Stimulated activated effector memory CD8-positive, alpha-beta T cell treated with anti-CD3 and anti-CD28 coated beads, Interleukin-12 subunit alpha, Interleukin-12 subunit beta, amount 100 ng/mL, for 72 hours (primary cell): ENCODE measurements at regions not wholly inside any gene's neighbourhood (a gene's known extent, or its start where the extent isn't known, plus 50 kb on each side); places are given as distances from the start of the nearest gene placed in this dataset.

Source experiments
- ATAC-seq: fragments of 150-1000 bp; cut with Tn5 transposase; 2 replicates; pipeline ENCODE4 v1.10.0; 2021
- DNase-seq, 2 donors: peaks; one replicate each; pipeline ENCODE4 v3.0.0; 2021 to 2022; ENCODE audit warnings: low spot score in 2 of 2
- H3K27ac Mint-ChIP-seq: one replicate; pipeline ENCODE4 v1.8.0; 2022; ENCODE audit warnings: mild to moderate bottlenecking, mixed read lengths
- H3K36me3 Mint-ChIP-seq: one replicate; pipeline ENCODE4 v1.8.0; 2022; ENCODE audit warnings: mild to moderate bottlenecking, mixed read lengths
- H3K4me1 Mint-ChIP-seq: one replicate; pipeline ENCODE4 v1.8.0; 2022; ENCODE audit warnings: mixed read lengths
- H3K4me3 Mint-ChIP-seq: one replicate; pipeline ENCODE4 v1.8.0; 2022; ENCODE audit warnings: mild to moderate bottlenecking, mixed read lengths
- H3K9me3 Mint-ChIP-seq: one replicate; pipeline ENCODE4 v1.8.0; 2022; ENCODE audit warnings: mixed read lengths

DNA sequence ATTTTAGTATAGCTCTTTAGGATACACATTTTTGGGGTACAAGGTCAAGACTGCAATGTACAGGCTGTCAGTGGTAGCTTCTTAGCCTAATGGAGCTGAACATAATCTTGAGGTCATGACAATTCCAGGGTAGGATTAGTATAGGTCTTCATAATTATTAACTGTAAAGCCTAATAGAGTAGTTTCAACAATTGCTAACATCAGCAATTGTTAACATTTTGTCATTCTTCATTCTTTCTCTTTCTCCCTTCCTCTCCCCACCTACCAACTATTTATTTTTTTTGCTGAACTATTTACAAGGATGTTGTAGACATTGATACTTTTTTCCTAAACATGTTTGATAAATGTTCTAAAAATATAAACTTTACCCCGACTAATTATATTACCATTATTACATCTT is 461.3 kb upstream of the DCC start:
- ATAC-seq (no peak), DNase-seq (no peak)
- Mint-ChIP-seq H3K4me1 (no peaks in the 10 kb centered on the region), H3K27ac (no peak overlapping the region), H3K4me3 (no peak overlapping the region), H3K9me3 (peaks cover 12% of the 10 kb centered on the region), H3K36me3 (no peaks in the 10 kb centered on the region)

DNA sequence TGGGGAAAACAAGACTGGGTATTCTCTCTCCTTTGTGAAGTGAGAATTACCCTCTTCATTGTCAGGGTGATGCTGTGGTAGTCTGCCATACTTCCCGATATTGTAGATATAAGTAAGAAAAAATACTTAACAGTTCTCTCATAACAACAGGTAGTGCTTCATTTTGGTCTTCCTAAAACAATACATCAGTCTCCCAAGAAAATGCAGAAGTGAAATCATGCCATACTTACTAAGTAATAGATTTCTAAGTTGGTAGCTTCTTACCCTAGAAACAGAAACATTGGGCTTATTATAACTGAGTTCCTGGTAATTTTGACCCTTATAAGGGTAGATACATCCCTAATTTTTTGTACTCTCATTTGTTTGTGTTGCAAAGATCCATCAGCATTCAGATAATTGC is 460.7 kb upstream of the DCC start:
- Mint-ChIP-seq H3K36me3 (no peaks in the 10 kb centered on the region), H3K9me3 (peaks cover 12% of the 10 kb centered on the region), H3K4me3 (no peak overlapping the region), H3K27ac (no peak overlapping the region), H3K4me1 (no peaks in the 10 kb centered on the region)
- no peak for DNase-seq
- ATAC-seq, result no peak

DNA sequence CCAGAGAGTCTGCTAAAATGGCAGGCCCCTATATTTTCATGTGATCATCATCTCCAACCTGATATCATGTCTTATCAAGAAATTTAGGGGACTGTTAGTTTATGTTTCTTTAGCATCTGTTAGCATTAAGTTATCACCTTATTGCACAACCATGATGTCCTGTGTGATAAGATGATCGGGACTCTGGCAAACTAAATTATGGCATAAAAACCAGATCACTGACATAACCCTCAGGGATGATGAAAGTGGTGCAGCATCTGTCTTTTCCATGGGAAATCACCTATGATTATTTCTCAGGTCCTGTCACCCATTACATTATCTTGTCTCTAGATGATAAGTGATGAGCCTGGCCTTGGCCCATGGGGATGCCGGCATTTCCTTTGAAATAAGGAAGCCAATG is 458.6 kb upstream of the DCC start:
- Mint-ChIP-seq H3K9me3 (peaks cover 2% of the 10 kb centered on the region), H3K4me1 (no peaks in the 10 kb centered on the region), H3K27ac (no peak overlapping the region), H3K4me3 (no peak overlapping the region), H3K36me3 (no peaks in the 10 kb centered on the region)
- no peak for DNase-seq
- no peak for ATAC-seq

DNA sequence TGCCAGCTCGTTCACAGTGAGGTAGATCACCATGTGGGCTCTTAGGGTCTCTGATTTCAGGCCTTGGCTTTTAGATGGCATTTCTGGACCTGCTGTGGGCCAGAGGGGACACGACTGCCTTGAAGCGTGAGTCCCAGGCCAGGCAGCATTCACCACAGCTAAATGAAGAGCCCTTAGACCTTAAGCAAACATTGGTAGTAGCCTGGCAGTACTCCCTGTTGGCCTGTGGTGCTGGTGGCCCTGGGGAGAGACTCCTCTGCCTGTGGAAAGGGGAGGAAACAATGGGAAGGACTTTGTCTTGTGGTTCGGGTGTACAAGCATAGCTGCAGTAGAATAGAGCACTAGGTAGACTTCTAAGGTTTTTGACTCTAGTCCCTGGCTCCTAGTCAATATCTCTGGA is 456.0 kb upstream of the DCC start:
- Mint-ChIP-seq H3K36me3 (no peaks in the 10 kb centered on the region), H3K27ac (no peak overlapping the region), H3K4me1 (no peaks in the 10 kb centered on the region), H3K4me3 (no peak overlapping the region), H3K9me3 (peaks cover under 1% of the 10 kb centered on the region)
- DNase-seq (no peak), ATAC-seq (no peak)

DNA sequence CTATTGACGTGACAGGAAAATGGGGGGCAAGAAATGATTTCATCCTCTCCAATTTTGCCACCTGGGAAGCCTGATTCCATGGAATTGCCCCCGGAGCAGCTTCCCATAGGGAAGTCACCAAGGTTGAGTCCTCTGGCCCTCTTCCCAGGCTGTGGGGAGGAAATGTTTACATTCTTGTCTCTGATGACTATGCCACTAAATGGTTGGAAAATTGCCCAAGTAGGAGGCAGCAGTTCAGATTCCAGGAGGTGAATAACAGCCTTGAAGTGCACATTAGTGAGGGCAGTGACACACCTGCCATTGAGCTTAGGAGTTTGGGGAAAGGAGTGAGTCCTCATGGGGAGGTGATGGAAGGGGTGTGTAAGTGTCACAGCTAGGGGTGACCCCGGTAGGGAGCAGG is 449.2 kb upstream of the DCC start:
- no peak for DNase-seq
- ATAC-seq, result no peak
- Mint-ChIP-seq H3K4me1 (no peaks in the 10 kb centered on the region), H3K9me3 (peaks cover 4% of the 10 kb centered on the region), H3K27ac (no peak overlapping the region), H3K36me3 (no peaks in the 10 kb centered on the region), H3K4me3 (no peak overlapping the region)

- H3K4me3 Mint-ChIP-seq, result no peak overlapping the region
- ATAC-seq (no peak), DNase-seq (no peak)
- no peaks in the 10 kb centered on the region for H3K4me1 Mint-ChIP-seq
- peaks cover 4% of the 10 kb centered on the region for H3K9me3 Mint-ChIP-seq
- no peak overlapping the region for H3K27ac Mint-ChIP-seq
- no peaks in the 10 kb centered on the region for H3K36me3 Mint-ChIP-seq
Observed at GRCh38 chr18:51891876-51892275, 448.1 kb upstream of the DCC start.

DNA sequence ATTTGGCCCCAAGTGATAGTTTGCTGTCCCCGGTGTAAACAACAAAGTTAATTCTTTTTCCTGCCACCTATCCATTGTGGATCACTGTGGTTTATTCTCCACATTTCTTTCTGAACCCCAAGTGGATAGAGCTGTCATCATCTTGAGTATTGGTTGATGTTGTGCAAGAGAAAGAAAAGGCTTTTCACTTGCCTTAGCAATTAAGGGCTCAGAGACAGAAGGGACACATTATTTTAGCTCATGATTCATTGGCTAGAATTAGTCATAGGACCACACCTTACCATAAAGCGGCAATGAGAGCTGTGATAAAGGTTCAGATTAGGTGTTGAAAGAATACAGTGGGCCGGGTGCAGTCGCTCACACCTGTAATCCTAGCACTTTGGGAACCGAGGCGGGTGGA is 442.1 kb upstream of the DCC start:
- no peak overlapping the region for H3K27ac Mint-ChIP-seq
- no peak for ATAC-seq

GRCh38 chr18:51907687-51908597 is 432.1 kb upstream of the DCC start:
- no peaks in the 10 kb centered on the region for H3K36me3 Mint-ChIP-seq
- no peaks in the 10 kb centered on the region for H3K4me1 Mint-ChIP-seq
- no peak overlapping the region for H3K27ac Mint-ChIP-seq
- no peak overlapping the region for H3K4me3 Mint-ChIP-seq
- DNase-seq, result no peak
- ATAC-seq, result no peak
- peaks cover 2% of the 10 kb centered on the region for H3K9me3 Mint-ChIP-seq

More for the DNA sequence above, 442.1 kb upstream of the DCC start:
- no peaks in the 10 kb centered on the region for H3K36me3 Mint-ChIP-seq
- DNase-seq, result no peak
- no peak overlapping the region for H3K4me3 Mint-ChIP-seq
- peaks cover 7% of the 10 kb centered on the region for H3K9me3 Mint-ChIP-seq
- H3K4me1 Mint-ChIP-seq, result no peaks in the 10 kb centered on the region

- H3K9me3 Mint-ChIP-seq, result peaks cover 2% of the 10 kb centered on the region
- no peak overlapping the region for H3K4me3 Mint-ChIP-seq
- H3K27ac Mint-ChIP-seq, result no peak overlapping the region
- H3K36me3 Mint-ChIP-seq, result no peaks in the 10 kb centered on the region
- H3K4me1 Mint-ChIP-seq, result no peaks in the 10 kb centered on the region
- no peak for DNase-seq
- ATAC-seq, result no peak
Observed at GRCh38 chr18:51908598-51908944, 431.4 kb upstream of the DCC start.

- peaks cover 2% of the 10 kb centered on the region for H3K9me3 Mint-ChIP-seq
- ATAC-seq (no peak), DNase-seq (no peak)
- H3K36me3 Mint-ChIP-seq, result no peaks in the 10 kb centered on the region
- no peaks in the 10 kb centered on the region for H3K4me1 Mint-ChIP-seq
- no peak overlapping the region for H3K27ac Mint-ChIP-seq
- H3K4me3 Mint-ChIP-seq, result no peak overlapping the region
Observed at GRCh38 chr18:51911584-51911983, 428.4 kb upstream of the DCC start.

DNA sequence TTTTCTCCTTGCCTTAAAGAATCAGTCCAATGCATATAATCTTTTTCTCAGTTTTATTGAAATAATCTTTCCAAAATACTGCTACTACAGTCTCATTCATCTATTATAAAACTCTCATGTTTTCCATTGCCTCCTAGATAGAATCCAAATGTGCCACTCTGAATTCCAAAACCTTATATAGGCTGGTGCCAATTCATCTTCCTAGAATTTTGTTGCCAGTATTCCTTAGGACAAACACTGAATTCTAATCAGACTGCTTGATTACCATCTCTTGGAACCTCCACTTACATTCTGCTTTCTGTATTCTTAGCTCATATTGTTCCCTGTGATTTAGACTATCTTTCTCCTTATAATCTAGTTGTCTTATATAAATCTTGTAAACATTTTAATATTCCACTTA is 427.6 kb upstream of the DCC start:
- no peaks in the 10 kb centered on the region for H3K4me1 Mint-ChIP-seq
- DNase-seq, result no peak
- no peak overlapping the region for H3K27ac Mint-ChIP-seq
- no peak overlapping the region for H3K4me3 Mint-ChIP-seq
- H3K9me3 Mint-ChIP-seq, result peaks cover 2% of the 10 kb centered on the region
- H3K36me3 Mint-ChIP-seq, result no peaks in the 10 kb centered on the region
- ATAC-seq, result no peak

GRCh38 chr18:51915176-51915575 is 424.8 kb upstream of the DCC start:
- Mint-ChIP-seq H3K9me3 (peaks cover 5% of the 10 kb centered on the region), H3K4me3 (no peak overlapping the region), H3K27ac (no peak overlapping the region), H3K4me1 (no peaks in the 10 kb centered on the region), H3K36me3 (no peaks in the 10 kb centered on the region)
- ATAC-seq (no peak), DNase-seq (no peak)

DNA sequence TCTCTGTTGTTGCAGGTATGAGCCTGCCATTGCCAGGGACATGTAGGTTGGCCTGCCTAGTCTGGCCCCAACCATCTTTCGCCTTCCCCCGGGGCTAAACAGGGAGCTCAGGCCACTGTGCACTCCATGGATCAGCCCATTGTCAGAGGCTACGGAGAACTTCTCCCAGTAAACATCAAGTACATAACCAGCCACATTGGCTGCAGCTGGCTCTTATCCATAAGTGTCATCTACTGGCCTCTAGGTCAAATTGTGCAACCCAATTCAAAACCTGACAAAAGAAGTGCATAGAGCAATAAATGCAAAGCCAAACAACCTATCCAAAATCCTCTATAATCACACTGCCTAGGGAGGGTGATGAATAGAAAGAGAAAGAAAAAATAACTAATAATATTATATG is 418.1 kb upstream of the DCC start:
- no peak overlapping the region for H3K27ac Mint-ChIP-seq
- ATAC-seq (no peak), DNase-seq (no peak)
- no peak overlapping the region for H3K4me3 Mint-ChIP-seq
- peaks cover 8% of the 10 kb centered on the region for H3K9me3 Mint-ChIP-seq
- no peaks in the 10 kb centered on the region for H3K36me3 Mint-ChIP-seq
- H3K4me1 Mint-ChIP-seq, result no peaks in the 10 kb centered on the region

DNA sequence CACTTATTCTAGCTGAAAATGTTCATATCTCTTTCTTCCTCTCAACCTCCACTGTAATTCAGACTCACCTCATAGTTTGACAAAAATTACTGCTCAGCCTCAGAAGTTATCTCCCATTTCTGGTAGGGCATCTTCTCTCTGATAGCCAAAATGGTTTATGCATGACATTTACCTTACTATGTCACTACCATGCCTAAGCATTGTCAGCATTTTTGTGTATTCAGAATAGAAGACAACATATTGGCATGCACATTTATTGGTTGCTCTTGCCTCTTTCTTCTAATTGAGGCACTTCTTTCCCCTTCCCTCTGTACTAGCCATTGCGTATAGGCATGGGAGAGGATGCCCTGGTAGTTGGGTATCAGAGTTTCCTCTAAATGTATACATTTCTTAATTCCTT is 406.1 kb upstream of the DCC start:
- DNase-seq (no peak), ATAC-seq (no peak)
- Mint-ChIP-seq H3K9me3 (peaks cover 15% of the 10 kb centered on the region), H3K27ac (no peak overlapping the region), H3K4me1 (no peaks in the 10 kb centered on the region), H3K36me3 (no peaks in the 10 kb centered on the region), H3K4me3 (no peak overlapping the region)

DNA sequence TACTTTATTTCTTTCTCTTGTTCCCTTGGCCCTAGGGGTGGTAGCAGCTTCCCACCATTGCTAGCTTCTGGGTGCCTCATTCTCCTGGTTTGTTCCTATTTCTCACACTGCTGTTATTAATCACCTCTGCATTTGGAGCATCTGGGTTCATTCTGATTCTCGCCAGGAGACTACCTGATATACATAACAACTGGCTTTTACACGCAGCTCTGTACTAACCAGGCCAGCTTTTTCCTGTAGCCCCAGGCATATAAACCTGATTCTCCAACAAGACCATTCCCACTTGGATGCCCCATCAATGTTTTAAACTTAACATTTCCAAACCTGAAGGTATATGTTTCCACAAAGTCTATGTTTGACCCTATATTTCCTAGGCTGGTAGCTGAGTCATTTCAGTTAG is 403.9 kb upstream of the DCC start:
- ATAC-seq (no peak), DNase-seq (no peak)
- Mint-ChIP-seq H3K4me3 (no peak overlapping the region), H3K4me1 (no peaks in the 10 kb centered on the region), H3K9me3 (peaks cover 10% of the 10 kb centered on the region), H3K27ac (no peak overlapping the region), H3K36me3 (no peaks in the 10 kb centered on the region)

DNA sequence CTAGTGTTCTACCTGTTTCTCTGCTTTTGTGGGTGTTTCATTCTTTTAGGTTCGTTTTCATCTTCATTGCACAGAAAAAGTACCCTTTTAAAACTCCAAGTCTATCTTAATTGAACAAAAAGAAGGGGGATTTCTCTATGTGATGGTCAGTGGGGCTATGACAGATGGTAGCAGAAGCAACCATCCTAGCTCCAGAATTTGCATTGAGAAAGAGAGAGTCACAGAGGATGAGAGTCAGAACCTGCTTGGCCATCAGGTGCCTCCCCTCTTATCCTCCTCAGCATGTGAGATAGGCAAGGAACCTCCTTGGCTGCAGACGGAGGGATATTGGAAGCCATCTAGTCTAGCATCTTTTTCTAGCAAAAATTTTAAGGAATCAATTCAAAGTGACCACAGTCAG is 398.0 kb upstream of the DCC start:
- Mint-ChIP-seq H3K27ac (no peak overlapping the region), H3K36me3 (no peaks in the 10 kb centered on the region), H3K4me3 (no peak overlapping the region), H3K9me3 (peaks cover 4% of the 10 kb centered on the region), H3K4me1 (no peaks in the 10 kb centered on the region)
- DNase-seq (no peak), ATAC-seq (no peak)

GRCh38 chr18:51943281-51943680 is 396.7 kb upstream of the DCC start:
- ATAC-seq (no peak), DNase-seq (no peak)
- Mint-ChIP-seq H3K4me1 (no peaks in the 10 kb centered on the region), H3K4me3 (no peak overlapping the region), H3K9me3 (peaks cover 4% of the 10 kb centered on the region), H3K36me3 (no peaks in the 10 kb centered on the region), H3K27ac (no peak overlapping the region)
